LNCaP clone FGC (cell line): ENCODE measurements at regions not wholly inside any gene's neighbourhood (a gene's known extent, or its start where the extent isn't known, plus 50 kb on each side); places are given as distances from the start of the nearest gene placed in this dataset.
"Not testable (repeated sequence)": the region's sequence is repeated elsewhere in the genome, so short reads cannot be mapped to it uniquely, and the experiment has no call there.

ENCODE experiments used
- DNase-seq: peaks from one replicate; pipeline ENCODE4 v3.0.0-alpha.2; 2011; ENCODE audit warnings: low read depth
- H3K4me3 ChIP-seq: 2 replicates; pipeline ENCODE4 v1.5.1; 2011; ENCODE audit warnings: mild to moderate bottlenecking, low read depth, low read length, control low read depth
- TF ChIP-seq, protein P1 (sequence below): IDR thresholded peaks from 2 replicates; pipeline ENCODE4 v1.5.1; 2012; ENCODE audit warnings: mild to moderate bottlenecking; ENCODE audit not compliant: control insufficient read depth, insufficient read depth; ENCODE audit errors: extremely low read depth

DNA sequence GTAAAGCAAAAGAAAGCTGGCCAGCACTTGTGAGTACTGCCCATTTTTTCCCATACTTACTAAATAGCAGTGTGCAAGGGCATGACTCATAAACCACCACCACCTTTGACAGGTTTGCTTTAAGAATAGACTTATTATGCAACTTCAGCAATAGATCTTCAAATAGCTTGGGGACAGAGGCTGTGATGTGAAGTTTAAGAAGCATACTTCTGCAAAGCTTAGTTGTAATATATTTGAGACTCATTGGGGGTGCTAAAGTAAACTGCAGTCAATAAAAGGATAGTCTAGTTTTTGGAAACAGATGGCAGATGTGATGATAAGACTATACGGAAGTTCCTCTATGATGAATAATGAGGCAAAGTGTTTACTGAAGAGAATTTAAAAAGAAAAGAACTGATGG lies 210.0 kb downstream of the PLA2G4A start:
- TF ChIP-seq, protein P1, sequence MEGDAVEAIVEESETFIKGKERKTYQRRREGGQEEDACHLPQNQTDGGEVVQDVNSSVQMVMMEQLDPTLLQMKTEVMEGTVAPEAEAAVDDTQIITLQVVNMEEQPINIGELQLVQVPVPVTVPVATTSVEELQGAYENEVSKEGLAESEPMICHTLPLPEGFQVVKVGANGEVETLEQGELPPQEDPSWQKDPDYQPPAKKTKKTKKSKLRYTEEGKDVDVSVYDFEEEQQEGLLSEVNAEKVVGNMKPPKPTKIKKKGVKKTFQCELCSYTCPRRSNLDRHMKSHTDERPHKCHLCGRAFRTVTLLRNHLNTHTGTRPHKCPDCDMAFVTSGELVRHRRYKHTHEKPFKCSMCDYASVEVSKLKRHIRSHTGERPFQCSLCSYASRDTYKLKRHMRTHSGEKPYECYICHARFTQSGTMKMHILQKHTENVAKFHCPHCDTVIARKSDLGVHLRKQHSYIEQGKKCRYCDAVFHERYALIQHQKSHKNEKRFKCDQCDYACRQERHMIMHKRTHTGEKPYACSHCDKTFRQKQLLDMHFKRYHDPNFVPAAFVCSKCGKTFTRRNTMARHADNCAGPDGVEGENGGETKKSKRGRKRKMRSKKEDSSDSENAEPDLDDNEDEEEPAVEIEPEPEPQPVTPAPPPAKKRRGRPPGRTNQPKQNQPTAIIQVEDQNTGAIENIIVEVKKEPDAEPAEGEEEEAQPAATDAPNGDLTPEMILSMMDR: no peak
- no peak for DNase-seq
- no peak overlapping the region for H3K4me3 ChIP-seq

DNA sequence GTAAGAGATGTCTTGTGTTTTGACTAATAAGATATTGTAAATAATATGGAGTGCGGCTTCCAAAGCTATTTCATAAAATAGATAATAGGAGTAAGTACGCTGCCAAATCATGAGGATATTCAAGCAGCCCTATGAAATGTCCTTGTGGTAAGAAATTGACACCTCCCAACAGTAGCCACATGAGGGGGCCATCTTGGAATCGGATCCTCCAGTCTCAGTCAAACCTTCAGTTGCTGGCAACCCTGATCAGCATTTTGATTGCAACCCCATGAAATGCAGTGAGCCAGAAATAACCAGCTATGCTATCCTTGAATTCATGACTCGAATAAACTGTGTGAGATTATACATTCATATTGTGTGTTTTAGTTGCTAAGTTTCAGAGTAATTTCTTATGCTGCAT lies 212.4 kb downstream of the PLA2G4A start:
- TF ChIP-seq, protein P1: no peak
- no peak for DNase-seq

DNA sequence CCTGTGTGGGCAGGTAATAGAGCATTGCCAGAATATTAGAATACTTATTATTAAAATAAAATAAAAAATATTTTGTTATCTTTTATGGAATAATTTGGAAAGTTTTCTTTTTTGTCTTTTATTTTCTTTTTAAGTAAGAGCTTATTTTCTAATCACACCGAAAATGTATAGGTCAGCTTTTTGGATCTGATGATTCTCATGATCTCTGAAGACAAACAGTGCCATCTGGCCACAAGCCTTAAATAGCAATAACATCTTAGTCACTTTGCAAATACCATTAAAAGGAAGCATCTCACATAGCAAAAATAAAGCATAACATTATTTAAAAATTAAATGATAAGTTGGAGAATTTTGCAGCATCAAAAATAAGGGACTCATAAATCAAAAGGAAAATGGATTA lies 213.8 kb downstream of the PLA2G4A start:
- H3K4me3 ChIP-seq: no peak overlapping the region
- peak; percentile 50 for DNase-seq
- TF ChIP-seq, protein P1: peak; percentile 37

More for the DNA sequence above, 212.4 kb downstream of the PLA2G4A start:
- no peak overlapping the region for H3K4me3 ChIP-seq

DNA sequence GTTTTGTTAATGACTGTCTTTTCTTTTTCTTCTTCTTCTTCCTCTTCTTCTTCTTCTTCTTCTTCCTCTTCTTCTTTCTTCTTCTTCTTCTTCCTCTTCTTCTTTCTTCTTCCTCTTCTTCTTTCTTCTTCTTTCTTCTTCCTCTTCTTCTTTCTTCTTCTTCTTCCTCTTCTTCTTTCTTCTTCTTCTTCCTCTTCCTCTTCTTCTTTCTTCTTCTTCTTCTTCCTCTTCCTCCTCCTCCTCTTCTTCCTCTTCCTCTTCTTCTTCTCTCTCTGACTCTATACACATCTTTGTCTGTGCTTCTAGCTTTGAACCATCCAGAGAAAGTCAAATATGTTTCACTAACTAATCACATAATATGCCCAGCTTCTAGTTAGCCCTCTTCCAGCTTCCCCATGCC lies 214.7 kb downstream of the PLA2G4A start:
- H3K4me3 ChIP-seq, DNase-seq: not testable (repeated sequence)

DNA sequence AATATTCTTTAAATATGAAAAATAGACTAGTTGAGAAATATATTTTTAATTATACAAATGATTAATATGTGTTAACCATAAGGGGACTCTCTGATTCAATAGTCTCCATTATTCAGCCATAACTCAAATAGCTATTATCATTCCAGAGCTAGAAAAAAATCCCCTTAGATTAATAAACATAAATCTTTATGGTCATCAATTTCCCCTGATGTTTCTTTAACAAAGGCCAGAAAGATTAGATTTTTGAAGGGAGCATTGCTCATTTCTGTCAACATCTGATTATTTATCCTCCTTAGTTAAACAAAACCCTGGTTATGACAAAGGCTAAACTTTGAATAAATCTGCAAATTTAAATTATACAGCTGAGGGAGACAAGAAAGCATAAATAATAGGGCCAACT lies 215.7 kb downstream of the PLA2G4A start:
- TF ChIP-seq, protein P1: no peak
- DNase-seq: no peak
- no peak overlapping the region for H3K4me3 ChIP-seq

DNA sequence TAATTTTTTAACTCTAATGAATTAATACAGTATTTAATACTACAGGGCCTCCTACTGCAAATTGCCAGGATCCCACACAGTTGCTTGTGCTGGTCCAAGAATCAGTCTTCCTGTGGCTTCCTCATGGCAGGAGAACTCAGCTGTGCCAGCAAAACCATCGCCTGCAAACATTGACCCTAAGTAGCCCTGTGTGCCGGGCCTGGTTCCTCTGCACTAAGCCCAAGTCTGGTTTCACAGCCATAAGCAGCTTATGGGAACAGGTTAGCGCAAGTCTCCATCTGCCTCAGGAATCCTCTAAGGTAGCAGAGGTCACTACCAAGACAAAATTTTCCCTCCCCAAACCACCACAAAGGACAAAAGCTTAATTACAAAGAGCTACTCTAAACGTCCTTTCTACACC lies 216.6 kb downstream of the PLA2G4A start:
- no peak for DNase-seq
- TF ChIP-seq, protein P1: no peak
- no peak overlapping the region for H3K4me3 ChIP-seq

DNA sequence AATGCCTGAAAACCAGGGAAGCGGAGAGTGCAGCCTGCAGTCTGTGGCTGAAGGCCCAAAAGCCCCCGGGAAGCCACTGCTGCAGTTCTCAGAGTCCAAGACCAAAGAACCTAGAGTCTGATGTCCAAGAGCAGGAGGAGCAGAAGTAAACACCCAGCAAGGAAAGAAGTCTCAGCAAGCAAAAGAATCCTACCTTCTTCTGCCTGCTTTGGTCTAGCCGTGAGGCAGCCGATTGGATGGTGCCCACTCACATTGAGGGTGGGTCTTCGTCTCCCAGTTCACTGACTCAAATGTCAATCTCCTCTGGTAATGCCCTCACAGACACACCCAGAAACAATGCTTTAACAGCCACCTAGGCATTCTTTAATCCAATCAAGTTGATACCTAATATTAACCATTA lies 217.5 kb downstream of the PLA2G4A start:
- no peak for DNase-seq
- TF ChIP-seq, protein P1: no peak

DNA sequence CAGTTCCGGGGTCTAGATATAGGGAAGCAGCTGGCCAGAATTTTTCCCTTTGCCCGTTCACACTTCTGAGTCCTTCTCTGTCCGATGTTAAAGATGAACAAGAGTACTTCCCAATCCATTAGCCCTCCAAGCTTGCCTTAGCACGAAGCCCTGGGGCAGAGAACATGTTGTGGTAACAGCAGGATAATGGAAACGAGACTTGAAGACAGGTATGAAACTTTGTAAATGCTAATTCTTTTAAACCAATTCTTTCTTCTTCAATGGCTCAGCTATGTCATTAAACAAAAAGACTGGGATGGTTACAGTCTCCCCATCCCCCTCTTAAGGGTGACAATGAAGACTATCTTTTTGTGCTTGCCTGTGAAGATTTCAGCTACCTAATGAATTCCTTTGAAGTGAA lies 218.5 kb downstream of the PLA2G4A start:
- TF ChIP-seq, protein P1: no peak
- no peak for DNase-seq
- H3K4me3 ChIP-seq: no peak overlapping the region

More for the DNA sequence above, 217.5 kb downstream of the PLA2G4A start:
- H3K4me3 ChIP-seq: no peak overlapping the region
